ENCODE measurements at regions not wholly inside any gene's neighbourhood (a gene's known extent, or its start where the extent isn't known, plus 50 kb on each side); places are given as distances from the start of the nearest gene placed in this dataset.
"Not testable (repeated sequence)": the region's sequence is repeated elsewhere in the genome, so short reads cannot be mapped to it uniquely, and the experiment has no call there.

DNA sequence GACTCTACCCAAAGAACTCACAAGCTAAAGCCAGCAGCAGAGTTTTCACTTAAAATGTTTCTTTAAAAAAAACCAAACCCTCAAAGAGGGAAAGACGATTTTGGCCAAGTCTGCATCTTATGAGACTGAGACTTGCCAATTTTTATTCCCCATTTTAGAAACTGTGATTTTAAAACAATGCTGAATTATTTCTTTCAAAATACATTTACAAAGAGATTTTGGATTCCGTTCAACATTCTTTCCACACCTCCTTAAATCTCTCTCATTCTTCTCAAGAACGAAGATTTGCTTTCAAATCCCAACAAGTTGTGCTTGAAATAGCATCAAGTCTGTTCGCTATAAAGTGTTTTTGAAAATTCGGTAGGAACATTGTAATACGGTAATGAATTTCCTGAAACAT, 133.9 kb upstream of the VANGL1 start:
- DNase-seq (ENCODE audit: low read depth) = no peak
- TF ChIP-seq CTCF (IDR thresholded peaks at IDR 0.05; ENCODE audit: control insufficient read depth, extremely low read depth, insufficient read depth) = no peak
- no peak overlapping the region for H3K4me3 ChIP-seq (ENCODE audit: low read depth, low read length)

DNA sequence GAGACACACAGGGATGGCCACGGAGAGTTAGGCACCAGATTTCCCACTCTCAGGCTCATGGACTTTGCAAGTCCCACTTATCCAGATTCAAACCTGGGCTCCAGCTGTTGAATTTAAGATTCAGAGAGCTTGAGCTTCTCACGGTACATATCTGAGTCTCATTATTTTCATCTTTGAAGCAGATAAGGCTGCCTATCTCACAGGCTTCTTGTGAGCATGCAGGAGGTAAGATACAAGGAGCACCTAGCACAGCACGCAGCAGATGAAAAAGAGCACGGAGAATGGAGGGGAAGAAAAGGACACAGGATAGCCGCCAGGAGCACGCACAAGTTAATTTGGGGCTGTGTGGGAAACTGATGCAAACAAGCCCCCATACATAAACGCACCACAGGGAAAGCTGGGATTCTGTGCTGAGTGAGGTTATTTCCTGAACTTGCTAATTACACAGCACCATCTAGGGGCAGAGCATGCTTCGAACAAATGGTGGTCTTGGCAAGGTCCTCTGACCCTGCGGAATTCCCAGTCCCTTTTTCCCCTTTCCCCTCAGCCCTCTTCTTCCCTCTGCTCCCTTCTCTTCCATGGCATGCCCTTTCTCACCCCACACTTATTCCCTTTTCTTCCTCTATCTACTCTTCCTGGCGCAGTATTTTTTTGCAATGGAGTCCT, 134.7 kb upstream of the VANGL1 start:
- DNase-seq (ENCODE audit: low read depth) = no peak
- TF ChIP-seq CTCF (IDR thresholded peaks at IDR 0.05; ENCODE audit: control insufficient read depth, extremely low read depth, insufficient read depth) = peak; percentile 45
- no peak overlapping the region for H3K4me3 ChIP-seq (ENCODE audit: low read depth, low read length)

DNA sequence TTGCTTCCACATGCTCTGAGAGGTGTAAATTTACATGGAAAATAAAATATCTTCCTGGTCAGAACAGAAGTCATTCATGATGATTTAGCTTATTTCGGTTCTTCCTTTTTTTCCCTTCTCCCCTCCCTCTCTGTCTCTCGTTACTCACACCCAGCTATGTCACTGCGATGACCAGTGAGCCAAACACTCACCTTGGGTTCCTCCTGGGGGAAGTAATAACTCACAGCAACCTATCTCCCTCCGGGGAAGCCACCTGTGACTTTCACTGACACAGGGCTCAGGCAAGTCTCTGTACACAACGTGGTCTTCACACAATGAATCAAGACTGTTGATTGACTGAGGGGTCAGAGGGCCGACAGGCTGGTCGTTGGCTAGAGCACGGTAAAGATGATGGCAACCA, 135.3 kb upstream of the VANGL1 start:
- no peak overlapping the region for H3K4me3 ChIP-seq (ENCODE audit: low read depth, low read length)
- no peak for DNase-seq (ENCODE audit: low read depth)
- no peak for TF ChIP-seq CTCF (IDR thresholded peaks at IDR 0.05; ENCODE audit: control insufficient read depth, extremely low read depth, insufficient read depth)

GRCh38 chr1:115505148-115505571, 136.6 kb upstream of the VANGL1 start:
- DNase-seq (ENCODE audit: low read depth) = no peak
- TF ChIP-seq CTCF (IDR thresholded peaks at IDR 0.05; ENCODE audit: control insufficient read depth, extremely low read depth, insufficient read depth) = no peak
- H3K4me3 ChIP-seq (ENCODE audit: low read depth, low read length) = no peak overlapping the region

- not testable (repeated sequence) for H3K4me3 ChIP-seq (ENCODE audit: low read depth, low read length); DNase-seq (ENCODE audit: low read depth)
These were observed 139.6 kb upstream of the VANGL1 start for GRCh38 chr1:115502183-115502582.

- no peak for TF ChIP-seq CTCF (IDR thresholded peaks at IDR 0.05; ENCODE audit: control insufficient read depth, extremely low read depth, insufficient read depth)
These were observed 140.3 kb upstream of the VANGL1 start for GRCh38 chr1:115501476-115501875.

GRCh38 chr1:115499253-115499652, 142.5 kb upstream of the VANGL1 start:
- no peak for DNase-seq (ENCODE audit: low read depth)
- no peak overlapping the region for H3K4me3 ChIP-seq (ENCODE audit: low read depth, low read length)
- no peak for TF ChIP-seq CTCF (IDR thresholded peaks at IDR 0.05; ENCODE audit: control insufficient read depth, extremely low read depth, insufficient read depth)

More at GRCh38 chr1:115501476-115501875, 140.3 kb upstream of the VANGL1 start:
- H3K4me3 ChIP-seq (ENCODE audit: low read depth, low read length) = no peak overlapping the region
- DNase-seq (ENCODE audit: low read depth) = no peak
